ENCODE measurements at regions not wholly inside any gene's neighbourhood (a gene's known extent, or its start where the extent isn't known, plus 50 kb on each side); places are given as distances from the start of the nearest gene placed in this dataset.

DNA sequence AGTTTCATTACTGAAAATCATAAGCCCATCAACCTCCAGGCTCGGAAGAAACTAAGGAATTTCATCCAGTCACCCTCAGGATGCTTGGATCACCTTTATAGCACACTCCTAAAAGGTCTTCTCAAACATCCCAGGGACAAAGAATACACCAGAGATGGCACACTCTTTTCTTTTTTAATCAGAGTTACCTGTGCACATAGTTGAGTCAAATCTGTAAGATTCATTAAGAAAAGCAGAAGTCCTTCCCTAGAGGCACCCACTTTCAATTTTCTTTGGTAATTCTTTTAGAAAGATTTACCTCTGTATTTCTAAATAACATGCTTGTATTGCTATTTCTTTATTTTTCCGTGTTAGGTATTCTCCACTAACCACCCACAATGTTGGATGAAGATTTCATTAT is 50.6 kb upstream of the IL6 start:
- Mint-ChIP-seq H3K9me3 (peaks cover 8% of the 10 kb centered on the region), H3K27me3 (peaks cover 8% of the 10 kb centered on the region), H3K4me1 (ENCODE audit: low read depth) (peaks cover 78% of the 10 kb centered on the region), H3K27ac (peak overlapping the region; percentile 67), H3K36me3 (ENCODE audit: low read depth) (no peaks in the 10 kb centered on the region), H3K4me3 (no peak overlapping the region)

DNA sequence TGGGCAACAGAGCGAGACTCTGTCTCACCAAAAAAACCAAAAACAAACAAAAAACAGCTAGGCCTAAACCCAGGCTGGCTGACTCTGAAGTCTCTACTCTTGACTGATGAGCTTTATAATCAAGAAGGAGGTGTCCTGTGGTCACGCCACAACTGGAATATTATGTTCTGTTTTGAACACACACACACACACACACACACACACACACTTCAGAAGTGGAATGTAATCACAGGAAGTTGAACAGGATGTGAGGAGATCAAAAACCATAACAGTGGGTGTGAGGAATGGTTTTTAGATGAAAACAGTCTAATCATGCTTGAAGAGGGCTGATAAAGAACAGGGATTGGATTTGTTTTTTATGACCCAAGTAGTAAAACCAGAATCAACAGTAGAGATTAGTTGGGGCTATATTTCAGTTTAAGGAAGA is 51.1 kb upstream of the IL6 start:
- no peak overlapping the region for H3K4me3 Mint-ChIP-seq
- H3K27ac Mint-ChIP-seq: peak overlapping the region; percentile 67
- no peaks in the 10 kb centered on the region for H3K36me3 Mint-ChIP-seq (ENCODE audit: low read depth)
- peaks cover 5% of the 10 kb centered on the region for H3K27me3 Mint-ChIP-seq
- H3K4me1 Mint-ChIP-seq (ENCODE audit: low read depth): peaks cover 78% of the 10 kb centered on the region
- peaks cover 8% of the 10 kb centered on the region for H3K9me3 Mint-ChIP-seq

DNA sequence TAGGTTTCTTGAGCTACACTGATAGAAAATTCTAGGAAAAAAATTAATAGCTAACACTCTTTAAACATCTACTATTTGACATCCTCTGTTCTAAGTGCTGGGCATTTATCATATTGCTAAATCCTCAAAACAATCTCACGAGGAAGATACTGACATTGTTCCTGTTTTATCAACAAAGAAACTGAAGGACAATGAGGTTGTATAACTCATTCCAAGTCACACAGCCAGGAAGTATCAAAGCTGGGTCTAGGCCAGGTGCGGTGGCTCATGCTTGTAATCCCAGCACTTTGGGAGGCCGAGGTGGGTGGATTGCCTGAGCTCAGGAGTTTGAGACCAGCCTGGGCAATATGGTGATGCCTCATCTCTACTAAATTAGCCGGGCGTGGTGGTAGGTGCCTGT is 51.6 kb upstream of the IL6 start:
- H3K27me3 Mint-ChIP-seq: peaks cover under 1% of the 10 kb centered on the region
- H3K36me3 Mint-ChIP-seq (ENCODE audit: low read depth): no peaks in the 10 kb centered on the region
- H3K9me3 Mint-ChIP-seq: peaks cover 8% of the 10 kb centered on the region
- peaks cover 74% of the 10 kb centered on the region for H3K4me1 Mint-ChIP-seq (ENCODE audit: low read depth)
- H3K4me3 Mint-ChIP-seq: no peak overlapping the region
- H3K27ac Mint-ChIP-seq: peak overlapping the region; percentile 31

DNA sequence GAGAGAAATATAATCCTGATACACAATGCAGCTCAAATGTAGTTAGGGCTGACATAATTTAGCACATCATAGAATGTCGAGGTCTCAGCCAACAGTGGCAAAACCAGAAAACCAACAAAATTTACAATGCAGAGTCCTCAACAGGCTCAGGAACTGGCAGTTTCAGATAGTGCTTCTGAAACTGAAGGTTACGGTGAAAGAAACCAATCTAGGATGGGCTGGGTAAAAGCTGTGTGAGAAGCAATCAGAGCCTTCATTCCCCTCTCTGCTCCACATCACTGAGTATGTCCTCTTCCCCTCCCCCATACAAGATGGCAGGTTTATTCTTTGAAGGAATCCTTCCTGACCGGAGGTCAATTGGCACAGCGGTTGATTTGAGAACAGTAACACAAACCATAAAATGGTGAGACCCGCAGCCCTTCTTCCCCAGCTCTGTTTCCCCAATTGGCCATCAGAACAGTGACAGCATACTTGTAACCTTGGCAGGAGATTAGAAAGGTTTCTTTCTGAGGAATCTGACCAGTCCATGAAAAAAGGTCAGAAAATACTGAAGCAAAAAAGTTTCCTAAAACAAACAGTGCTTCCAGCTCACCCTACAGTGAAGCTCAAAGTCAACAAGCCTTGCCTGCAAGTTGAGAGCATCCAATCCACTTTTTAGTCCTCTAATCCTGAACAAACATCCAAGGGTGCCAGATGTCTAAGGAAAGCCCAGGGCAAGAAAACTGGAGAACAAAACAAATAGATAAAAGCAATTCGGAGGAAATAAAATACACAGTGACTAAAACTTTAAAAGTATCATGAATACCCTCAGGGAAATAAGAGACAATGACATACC is 53.9 kb upstream of the IL6 start:
- H3K4me1 Mint-ChIP-seq (ENCODE audit: low read depth): peaks cover 68% of the 10 kb centered on the region
- H3K9me3 Mint-ChIP-seq: peaks cover 8% of the 10 kb centered on the region
- H3K27me3 Mint-ChIP-seq: no peaks in the 10 kb centered on the region
- H3K27ac Mint-ChIP-seq: peak overlapping the region; percentile 43
- H3K36me3 Mint-ChIP-seq (ENCODE audit: low read depth): no peaks in the 10 kb centered on the region
- H3K4me3 Mint-ChIP-seq: no peak overlapping the region

DNA sequence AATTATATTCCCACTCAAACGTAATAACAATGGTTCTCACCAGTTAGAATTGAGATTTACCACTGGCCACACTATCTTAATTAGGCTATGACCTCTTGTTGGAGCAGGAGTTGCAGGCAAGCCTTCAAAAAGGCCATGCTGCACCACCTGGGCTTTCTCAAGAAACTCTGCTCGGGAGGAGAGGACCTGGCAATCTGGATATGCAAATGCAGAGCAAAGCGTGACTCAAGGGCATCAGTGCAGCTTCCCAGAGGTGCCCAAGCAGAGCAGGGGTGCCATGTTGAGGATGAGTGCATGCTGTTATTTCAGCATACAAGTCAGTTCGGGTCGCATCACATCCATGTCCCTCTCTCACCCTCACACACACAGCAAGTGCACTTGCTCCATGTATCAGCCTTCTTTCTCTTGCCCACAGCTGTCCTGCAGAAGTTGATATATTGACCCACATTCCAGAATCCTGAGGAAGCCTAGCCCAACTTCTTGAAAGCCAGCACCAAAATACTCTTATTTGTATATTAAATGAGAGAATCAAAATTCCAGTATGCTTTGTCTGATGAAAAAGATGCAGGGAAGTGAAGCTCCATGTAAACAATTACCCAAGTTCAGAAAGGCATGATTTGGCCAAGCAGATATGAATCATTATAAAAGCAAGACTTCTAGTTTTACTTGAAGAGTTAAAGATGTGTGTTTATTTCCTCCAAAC is 55.7 kb upstream of the IL6 start:
- H3K4me1 Mint-ChIP-seq (ENCODE audit: low read depth): peaks cover 68% of the 10 kb centered on the region
- peaks cover under 1% of the 10 kb centered on the region for H3K36me3 Mint-ChIP-seq (ENCODE audit: low read depth)
- H3K9me3 Mint-ChIP-seq: peaks cover 8% of the 10 kb centered on the region
- no peaks in the 10 kb centered on the region for H3K27me3 Mint-ChIP-seq
- no peak overlapping the region for H3K4me3 Mint-ChIP-seq
- H3K27ac Mint-ChIP-seq: peak overlapping the region; percentile 53

DNA sequence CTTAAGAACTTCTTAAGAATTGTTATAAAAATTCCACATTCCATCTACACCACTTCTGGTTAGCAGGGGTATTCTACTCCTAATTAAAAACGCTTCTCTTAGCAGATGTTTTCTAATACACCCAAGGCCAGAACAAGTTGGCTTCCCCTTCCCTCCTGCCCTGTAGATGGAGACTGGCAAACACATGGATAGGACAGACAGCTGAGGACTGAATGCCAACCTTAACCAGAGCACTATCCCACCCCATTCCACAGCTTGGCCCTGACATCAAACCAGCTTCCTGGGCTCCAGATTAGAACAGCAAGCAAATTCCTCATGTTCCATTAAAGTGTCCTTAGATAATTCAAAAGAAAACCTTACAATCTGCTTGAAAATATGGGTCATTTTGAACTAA is 56.6 kb upstream of the IL6 start:
- Mint-ChIP-seq H3K4me3 (no peak overlapping the region), H3K4me1 (ENCODE audit: low read depth) (peaks cover 67% of the 10 kb centered on the region), H3K27ac (no peak overlapping the region), H3K27me3 (no peaks in the 10 kb centered on the region), H3K9me3 (peaks cover 13% of the 10 kb centered on the region), H3K36me3 (ENCODE audit: low read depth) (peaks cover 6% of the 10 kb centered on the region)

DNA sequence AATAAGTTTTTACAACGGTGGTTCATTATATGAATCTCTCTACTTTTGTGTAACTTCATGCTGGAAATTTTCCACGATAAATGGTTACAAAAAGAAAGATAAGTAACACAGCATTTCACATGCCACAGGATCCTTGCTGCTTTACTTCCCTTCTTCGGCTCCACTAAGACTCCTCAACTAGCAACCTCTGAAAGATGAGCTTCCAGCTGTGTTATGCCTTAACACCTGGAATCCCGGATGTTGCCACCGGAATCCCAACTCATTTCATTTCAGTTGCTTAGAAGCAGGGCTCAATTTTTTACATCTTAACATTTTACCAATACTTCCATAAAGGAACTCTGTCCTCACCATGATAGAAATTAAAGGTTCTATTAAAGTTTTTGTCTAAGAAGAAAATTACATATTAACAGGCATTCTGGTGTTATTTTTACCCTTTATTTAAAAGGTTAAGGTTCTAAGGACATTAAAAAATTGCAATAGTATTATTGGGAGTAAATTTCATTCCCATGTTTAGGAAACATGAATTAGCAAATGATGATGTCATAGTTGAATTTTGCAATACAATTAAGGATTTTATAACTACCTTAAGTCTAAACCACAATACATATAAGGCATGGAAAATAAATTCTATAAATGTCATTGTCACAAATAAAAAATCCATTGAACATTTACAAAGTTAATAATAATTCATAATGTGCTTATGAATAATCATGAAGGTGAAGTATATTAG is 57.1 kb upstream of the IL6 start:
- Mint-ChIP-seq H3K36me3 (ENCODE audit: low read depth) (peaks cover 6% of the 10 kb centered on the region), H3K27me3 (no peaks in the 10 kb centered on the region), H3K4me3 (no peak overlapping the region), H3K27ac (no peak overlapping the region), H3K4me1 (ENCODE audit: low read depth) (peaks cover 64% of the 10 kb centered on the region), H3K9me3 (peaks cover 13% of the 10 kb centered on the region)

DNA sequence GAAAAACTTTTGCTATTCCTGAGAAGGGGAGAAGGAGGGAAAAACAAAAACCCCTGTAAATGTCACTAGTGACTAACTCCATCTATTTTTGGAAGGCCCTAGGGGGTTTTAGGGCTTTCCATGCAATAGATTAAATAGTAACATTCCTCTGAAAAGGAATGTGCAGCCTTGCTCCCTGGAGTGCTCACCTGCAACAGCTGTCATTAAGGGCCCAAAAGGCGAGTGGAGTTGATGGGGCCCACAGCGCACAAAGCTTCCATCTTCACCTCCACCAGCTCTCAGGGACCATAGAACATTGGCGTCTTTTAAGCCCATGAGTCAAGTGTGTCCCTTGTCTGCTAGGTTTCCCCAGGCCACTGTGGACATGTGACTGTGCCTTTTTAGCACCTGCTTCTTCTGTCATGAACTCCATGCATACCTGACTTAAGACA is 58.0 kb upstream of the IL6 start:
- Mint-ChIP-seq H3K27me3 (no peaks in the 10 kb centered on the region), H3K36me3 (ENCODE audit: low read depth) (peaks cover 6% of the 10 kb centered on the region), H3K27ac (peak overlapping the region; percentile 18), H3K9me3 (peaks cover 13% of the 10 kb centered on the region), H3K4me1 (ENCODE audit: low read depth) (peaks cover 64% of the 10 kb centered on the region), H3K4me3 (no peak overlapping the region)

DNA sequence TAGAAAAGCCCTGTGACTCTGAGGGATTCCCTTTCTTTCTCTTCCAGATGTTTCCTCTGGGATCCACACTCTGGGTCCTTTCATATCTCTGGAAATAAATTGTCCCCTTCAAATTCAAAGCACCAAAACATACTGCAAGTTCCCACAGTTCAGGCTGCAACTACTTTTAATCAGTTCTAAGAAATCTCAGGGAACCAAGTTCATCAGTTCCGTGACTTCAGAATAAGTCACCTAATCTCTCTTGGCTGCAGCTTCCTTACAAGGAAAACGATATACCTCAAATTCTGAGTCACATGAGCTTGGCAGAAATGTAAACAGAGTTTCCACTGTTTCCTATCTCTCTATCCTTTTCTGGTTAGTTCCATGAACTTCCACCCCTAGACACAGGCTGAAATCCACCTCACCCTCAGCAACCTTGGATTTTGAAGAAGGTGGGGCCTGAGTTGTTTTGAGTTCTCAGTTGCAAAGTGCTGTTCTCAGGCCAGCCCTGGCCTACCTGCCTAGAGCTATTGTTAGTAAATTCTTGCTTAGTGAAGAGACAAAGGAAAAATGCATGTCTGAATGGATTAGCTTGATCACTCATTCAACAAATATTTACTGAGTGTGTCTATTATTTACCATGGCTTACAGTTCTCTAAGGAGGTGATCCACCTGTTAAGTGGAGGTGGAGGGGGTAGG is 59.3 kb upstream of the IL6 start:
- Mint-ChIP-seq H3K36me3 (ENCODE audit: low read depth) (peaks cover 6% of the 10 kb centered on the region), H3K27ac (no peak overlapping the region)

DNA sequence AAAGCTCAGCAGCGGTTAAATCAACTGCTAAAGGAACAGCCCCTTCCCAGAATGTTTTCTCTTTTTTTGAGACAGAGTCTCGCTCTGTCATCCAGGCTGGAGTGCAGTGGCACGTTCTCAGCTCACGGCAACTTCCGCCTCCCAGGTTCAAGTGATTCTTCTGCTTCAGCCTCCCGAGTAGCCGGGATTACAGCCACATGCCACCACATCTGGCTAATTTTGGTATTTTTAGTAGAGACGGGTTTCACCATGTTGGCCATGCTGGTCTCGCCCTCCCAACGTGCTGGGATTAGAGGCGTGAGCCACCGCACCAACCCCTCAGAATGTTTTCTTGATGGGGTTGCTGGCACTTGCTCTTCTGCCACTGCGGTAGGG is 59.8 kb upstream of the IL6 start:
- Mint-ChIP-seq H3K9me3 (peaks cover 5% of the 10 kb centered on the region), H3K36me3 (ENCODE audit: low read depth) (peaks cover 6% of the 10 kb centered on the region), H3K4me3 (no peak overlapping the region), H3K27me3 (peaks cover 4% of the 10 kb centered on the region), H3K27ac (no peak overlapping the region), H3K4me1 (ENCODE audit: low read depth) (peaks cover 64% of the 10 kb centered on the region)

More for the DNA sequence above, 59.3 kb upstream of the IL6 start:
- Mint-ChIP-seq H3K4me1 (ENCODE audit: low read depth) (peaks cover 64% of the 10 kb centered on the region), H3K9me3 (peaks cover 5% of the 10 kb centered on the region), H3K27me3 (no peaks in the 10 kb centered on the region), H3K4me3 (no peak overlapping the region)

DNA sequence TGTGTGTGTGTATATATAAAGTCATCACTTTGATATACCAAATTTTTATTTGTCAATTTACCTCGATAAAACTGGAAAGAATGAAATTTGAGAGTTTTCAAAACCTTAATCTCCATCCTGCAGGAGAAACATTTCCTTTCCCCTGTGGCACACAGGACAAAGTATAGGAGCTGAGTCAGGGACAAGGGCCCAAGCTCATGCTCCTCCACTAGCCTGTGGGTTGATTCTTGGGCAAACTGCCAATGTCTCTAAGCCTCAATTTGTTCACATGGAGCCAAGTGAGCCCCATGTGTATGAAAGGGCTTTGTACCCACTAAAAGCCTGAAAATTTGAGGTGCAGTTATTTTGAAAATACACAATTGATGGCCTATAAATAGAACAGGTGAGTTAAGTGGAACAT is 60.3 kb upstream of the IL6 start:
- peaks cover 4% of the 10 kb centered on the region for H3K27me3 Mint-ChIP-seq
- H3K27ac Mint-ChIP-seq: no peak overlapping the region
- peaks cover 5% of the 10 kb centered on the region for H3K9me3 Mint-ChIP-seq
- peaks cover 64% of the 10 kb centered on the region for H3K4me1 Mint-ChIP-seq (ENCODE audit: low read depth)
- peaks cover 6% of the 10 kb centered on the region for H3K36me3 Mint-ChIP-seq (ENCODE audit: low read depth)
- H3K4me3 Mint-ChIP-seq: no peak overlapping the region

DNA sequence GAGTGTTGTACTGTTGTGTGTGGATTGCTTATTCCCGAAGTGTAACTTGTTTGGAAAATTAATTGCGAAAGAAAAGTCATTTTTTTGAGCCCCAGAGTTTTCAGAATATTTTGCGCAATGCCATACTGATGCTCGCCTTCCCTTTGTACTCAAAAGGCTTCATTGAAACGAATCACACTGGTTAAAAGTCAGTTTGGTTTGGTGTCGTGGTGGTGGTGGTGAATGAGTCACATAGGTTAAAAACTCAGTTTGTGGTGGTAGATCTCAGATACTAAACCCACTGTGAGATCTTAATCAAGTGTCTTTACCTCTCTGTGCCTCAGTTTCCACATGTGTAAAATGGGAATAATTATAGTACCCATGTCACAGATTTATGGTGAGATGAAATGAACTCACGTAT is 61.1 kb upstream of the IL6 start:
- peak overlapping the region; percentile 29 for H3K4me3 Mint-ChIP-seq
- peaks cover 5% of the 10 kb centered on the region for H3K9me3 Mint-ChIP-seq
- H3K36me3 Mint-ChIP-seq (ENCODE audit: low read depth): peaks cover 6% of the 10 kb centered on the region
- H3K4me1 Mint-ChIP-seq (ENCODE audit: low read depth): peaks cover 66% of the 10 kb centered on the region
- H3K27ac Mint-ChIP-seq: peak overlapping the region; percentile 81
- H3K27me3 Mint-ChIP-seq: peaks cover 8% of the 10 kb centered on the region

DNA sequence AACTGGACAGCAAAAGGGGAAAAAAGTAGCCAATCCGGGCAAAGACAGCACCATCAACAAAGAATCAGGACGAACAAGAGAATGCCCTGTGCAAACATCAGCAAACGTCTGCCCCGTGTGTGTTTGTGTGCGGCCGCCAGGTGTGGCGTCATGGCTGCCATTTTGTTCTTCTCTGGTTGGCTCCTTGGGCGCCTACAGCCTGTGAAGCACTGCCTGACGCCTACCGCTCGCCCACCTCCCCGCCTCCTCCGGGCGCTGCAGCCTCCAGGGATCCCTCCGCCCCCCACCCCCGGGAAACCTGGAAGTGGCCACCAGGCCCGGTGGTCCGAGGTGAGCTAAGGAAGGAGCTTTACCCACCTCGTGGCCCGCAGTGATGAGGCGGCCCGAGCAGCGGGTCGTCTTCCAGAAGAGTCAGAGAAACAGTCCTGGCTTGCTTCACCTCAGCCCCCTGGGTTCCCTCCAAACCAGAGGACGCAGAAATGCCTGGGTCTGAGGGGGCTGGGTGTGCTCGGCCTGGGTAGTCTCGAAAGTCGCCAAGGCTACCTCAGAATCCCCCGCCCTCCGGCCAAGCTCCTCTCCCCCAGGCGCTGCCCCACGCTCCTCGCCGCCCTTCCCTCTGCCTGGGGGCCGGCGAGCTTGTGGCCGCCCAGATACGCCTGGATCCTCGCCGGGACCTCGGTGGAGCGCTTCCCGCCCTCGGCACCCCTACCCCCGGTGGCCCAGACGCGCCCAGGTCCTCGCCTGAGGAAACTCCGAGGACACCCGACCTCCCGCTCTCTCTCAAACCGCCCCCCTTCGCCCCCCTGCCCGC is 61.8 kb upstream of the IL6 start:
- Mint-ChIP-seq H3K4me3 (no peak overlapping the region), H3K27ac (no peak overlapping the region), H3K9me3 (peaks cover 5% of the 10 kb centered on the region), H3K27me3 (peaks cover 8% of the 10 kb centered on the region), H3K4me1 (ENCODE audit: low read depth) (peaks cover 66% of the 10 kb centered on the region), H3K36me3 (ENCODE audit: low read depth) (peaks cover 6% of the 10 kb centered on the region)

DNA sequence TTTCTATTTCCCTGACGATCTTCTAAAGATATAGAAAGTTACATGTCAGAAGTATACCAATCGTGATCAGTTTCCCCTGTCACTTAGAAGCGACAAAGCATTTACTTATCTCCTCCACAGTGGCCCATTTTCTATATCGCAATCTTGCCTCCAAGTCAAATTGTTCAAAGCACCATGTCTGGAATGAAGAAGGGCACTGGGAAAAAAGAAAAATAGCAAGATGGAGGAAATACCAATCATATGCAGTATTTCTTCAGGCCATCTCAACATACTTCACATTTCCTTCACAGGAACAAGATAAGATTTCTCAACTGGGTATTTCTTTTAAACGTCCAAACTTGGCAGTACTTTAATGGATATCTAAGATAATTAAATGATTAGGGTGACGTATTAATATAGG is 63.3 kb upstream of the IL6 start:
- peaks cover 65% of the 10 kb centered on the region for H3K4me1 Mint-ChIP-seq (ENCODE audit: low read depth)
- no peak overlapping the region for H3K4me3 Mint-ChIP-seq
- peaks cover 6% of the 10 kb centered on the region for H3K36me3 Mint-ChIP-seq (ENCODE audit: low read depth)
- H3K27me3 Mint-ChIP-seq: peaks cover 8% of the 10 kb centered on the region
- H3K9me3 Mint-ChIP-seq: peaks cover 5% of the 10 kb centered on the region
- H3K27ac Mint-ChIP-seq: peak overlapping the region; percentile 88

Measured in stimulated activated naive CD8-positive, alpha-beta T cell treated with anti-CD3 and anti-CD28 coated beads, Interleukin-15, Interleukin-2, amounts not matched to agents 100 ng/mL and 50 ng/mL, for 24 hours (primary cell).